ENCODE measurements at regions not wholly inside any gene's neighbourhood (a gene's known extent, or its start where the extent isn't known, plus 50 kb on each side); places are given as distances from the start of the nearest gene placed in this dataset.

DNA sequence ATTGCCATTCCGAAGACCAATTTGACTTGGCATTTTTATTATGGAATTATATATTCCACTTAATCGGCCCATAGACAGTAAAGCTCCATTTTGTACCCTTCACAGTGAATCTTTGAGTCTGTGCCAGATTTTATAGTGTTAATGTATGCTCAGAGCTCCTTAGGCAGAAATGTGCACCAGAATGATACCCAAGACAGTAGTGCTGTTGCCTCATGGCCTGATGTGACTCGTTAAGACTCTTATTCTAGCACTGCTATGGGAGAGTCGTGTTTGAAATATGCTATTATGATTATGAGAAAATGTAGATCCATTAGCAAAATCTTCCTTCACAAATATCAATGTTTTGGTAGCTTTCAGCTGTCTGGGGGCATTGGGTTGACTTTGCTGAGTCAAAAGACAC lies 209.8 kb upstream of the RAG2 start:
- no peak for DNase-seq

DNA sequence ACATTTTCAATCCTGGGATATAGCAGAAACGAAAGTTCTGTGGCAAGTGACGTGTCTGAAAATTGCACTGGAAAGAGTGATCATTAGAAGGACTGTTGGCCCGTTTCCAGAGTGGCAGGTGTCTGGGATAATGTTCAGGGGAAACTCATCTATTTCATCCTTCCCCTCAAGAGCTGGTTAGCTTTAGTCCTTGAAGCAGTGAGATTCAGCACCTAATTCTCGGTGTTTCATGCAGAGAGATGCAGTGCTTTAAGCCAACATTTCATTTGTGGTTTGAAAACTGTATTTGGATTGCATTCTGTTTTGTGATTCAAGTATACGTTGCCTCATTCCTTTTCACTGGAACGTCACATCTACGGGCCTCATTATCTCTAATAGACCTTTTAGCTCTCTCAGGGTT lies 205.0 kb upstream of the RAG2 start:
- DNase-seq, result no peak

GRCh38 chr11:36792996-36793914 lies 195.2 kb upstream of the RAG2 start:
- DNase-seq, result no peak

DNA sequence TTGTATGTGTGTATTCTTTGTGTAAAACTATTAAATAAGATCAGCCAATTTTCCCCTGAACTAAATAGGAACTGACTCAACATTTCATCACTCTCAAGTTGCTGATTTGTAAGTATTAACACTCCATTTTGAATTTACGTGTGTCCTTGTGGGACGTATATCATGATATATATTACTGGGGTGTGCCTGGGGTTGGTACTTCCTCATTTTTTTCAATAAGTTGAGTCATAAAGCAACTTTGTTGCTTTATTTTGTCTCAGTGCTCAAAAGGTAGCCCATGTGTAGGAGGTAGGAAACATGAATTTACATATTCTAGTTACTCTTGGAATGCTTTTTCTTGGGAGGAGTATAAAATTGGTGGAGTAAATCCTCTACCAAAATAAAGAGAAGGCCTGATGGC lies 193.9 kb upstream of the RAG2 start:
- no peak for DNase-seq

DNA sequence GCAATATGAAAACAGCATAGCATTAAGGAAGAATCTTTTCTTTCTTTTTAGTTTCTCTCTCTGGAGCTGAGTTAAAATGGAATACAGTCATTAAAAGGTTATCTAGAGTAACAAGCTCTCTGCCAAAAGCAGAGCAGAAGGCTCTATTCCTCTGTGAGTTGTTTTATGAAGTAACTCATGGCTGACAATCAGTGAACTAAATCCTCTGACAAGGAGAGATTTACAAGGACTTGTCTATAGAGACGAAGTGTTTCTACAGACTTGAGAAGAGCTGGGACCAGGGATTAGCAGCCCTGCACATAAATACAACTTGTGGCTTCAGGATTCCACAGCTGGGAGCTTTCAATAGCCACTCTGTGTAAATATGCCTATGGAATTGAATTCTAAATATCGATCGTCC lies 192.5 kb upstream of the RAG2 start:
- DNase-seq, result no peak

GRCh38 chr11:36783808-36784207 lies 185.8 kb upstream of the RAG2 start:
- DNase-seq, result no peak

DNA sequence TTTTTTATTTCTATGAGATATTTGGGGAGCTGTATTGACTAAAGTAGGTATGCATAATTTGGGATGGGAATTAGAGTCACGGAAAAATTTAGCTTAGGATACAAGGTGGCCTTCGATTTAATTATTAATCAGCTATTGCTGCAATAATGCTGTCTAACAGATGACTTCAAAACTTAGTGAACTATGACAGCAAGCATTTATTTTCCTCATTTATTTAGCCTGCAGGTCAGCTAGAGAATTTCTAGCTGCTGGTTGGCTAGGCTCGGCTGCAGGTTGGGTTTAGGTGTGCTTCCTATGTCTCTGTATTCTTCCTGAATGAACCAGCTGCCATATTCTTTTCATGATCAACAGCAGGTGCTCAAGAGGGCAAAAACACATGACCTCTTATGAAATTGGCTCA lies 181.8 kb upstream of the RAG2 start:
- DNase-seq, result no peak

DNA sequence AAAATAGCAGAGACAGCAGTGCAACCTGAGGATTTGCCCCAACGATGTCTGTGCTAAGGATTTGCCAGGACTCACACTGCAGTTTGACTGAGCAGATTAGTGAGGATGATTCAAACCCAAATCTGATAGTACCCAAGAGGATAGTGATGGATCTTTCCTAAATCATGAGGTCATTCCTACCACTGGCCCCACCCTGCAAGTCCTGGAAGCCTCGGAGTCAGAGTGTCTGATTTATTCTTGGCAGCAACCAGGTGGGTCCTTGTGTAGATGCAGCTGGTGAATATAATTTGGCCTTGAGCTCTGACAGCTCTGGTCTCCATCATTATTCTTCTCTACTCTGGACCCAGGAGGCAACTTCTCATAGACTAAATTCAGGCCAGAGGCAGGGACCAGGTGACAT lies 179.3 kb upstream of the RAG2 start:
- DNase-seq, result no peak

GRCh38 chr11:36775756-36776155 lies 177.7 kb upstream of the RAG2 start:
- no peak for DNase-seq

- DNase-seq, result no peak
These were observed 177.1 kb upstream of the RAG2 start for GRCh38 chr11:36775130-36775529.

DNA sequence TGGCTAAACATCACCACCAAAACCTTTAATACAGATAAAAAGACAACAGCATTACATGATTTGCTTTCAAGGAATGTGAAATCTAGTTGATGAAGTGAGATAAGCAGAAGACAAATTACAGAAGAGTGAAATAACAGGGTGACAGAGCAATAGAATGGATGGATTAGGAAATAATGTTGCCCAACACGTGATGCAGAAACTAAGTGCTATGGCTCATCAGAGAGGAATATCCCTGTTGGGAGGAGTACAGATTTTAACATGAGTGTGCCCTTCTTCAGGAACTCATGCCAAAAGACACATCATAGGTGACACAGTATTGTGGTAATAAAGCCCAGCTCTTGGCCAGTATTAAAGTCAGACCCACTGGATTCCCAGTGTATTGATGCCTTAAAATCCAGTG lies 176.6 kb upstream of the RAG2 start:
- no peak for DNase-seq

DNA sequence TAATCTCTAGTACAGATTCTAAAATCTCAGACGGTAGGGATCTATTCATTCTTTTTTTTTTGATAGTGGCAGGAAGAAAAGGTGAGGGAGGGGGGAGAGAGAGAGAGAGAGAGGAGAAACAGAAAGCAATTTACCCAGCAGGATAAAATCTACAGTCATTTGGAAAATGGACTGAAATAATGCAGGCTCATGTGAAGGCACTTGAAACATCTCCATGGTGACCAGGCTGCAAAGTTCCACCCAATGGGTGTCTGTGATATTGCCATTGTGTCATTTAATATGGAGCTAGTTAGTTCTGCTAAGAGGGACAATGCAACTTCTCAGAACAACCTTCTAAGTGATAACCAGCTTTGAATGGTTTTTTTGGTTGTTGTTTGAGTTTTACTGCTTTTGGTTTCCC lies 165.2 kb upstream of the RAG2 start:
- DNase-seq, result no peak

GRCh38 chr11:36757075-36757474 lies 159.0 kb upstream of the RAG2 start:
- no peak for DNase-seq

DNA sequence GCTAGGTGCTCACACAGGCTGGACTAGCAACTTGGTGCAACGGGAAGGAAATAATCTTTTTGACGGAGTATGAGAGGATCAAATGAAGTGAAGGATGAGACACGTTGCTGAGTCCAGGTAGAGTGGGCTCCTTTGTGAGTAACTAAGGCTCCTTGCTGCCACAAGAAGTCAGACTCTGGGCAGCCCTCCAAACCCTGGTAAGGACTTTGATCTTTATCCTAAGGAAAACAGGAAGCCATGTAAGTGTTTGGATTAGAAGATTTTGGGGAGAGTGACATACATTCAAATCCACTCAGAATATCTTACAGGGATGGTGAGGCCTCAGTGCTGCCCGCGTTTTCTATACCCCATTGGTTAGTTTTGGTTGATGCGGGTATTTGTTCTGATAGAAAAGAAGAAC lies 155.9 kb upstream of the RAG2 start:
- DNase-seq, result no peak

- DNase-seq, result no peak
These were observed 154.0 kb upstream of the RAG2 start for GRCh38 chr11:36751996-36752395.

DNA sequence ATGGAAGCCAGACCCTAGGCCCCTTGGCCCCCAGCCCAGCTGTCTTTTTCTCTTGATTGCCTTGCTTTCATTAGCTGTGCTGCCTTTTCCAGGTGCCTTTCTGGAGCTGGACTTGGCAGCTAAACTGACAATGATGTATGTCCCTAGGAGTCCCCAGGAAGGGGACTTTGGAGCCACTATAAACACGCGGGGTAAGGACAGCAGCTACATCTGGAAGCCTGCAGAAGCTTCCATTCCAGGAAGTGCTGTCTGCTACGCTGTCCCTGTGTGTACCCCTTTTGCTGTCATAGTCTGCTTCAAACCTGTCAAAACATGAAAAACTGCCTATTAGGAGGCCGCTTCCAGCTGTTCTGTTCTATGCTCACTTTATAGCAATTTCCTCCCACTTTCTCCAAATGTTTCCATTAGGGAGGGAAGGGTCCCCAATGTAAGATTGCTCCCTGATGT lies 153.3 kb upstream of the RAG2 start:
- no peak for DNase-seq

GRCh38 chr11:36750349-36750748 lies 152.3 kb upstream of the RAG2 start:
- peak; percentile 38 for DNase-seq

DNA sequence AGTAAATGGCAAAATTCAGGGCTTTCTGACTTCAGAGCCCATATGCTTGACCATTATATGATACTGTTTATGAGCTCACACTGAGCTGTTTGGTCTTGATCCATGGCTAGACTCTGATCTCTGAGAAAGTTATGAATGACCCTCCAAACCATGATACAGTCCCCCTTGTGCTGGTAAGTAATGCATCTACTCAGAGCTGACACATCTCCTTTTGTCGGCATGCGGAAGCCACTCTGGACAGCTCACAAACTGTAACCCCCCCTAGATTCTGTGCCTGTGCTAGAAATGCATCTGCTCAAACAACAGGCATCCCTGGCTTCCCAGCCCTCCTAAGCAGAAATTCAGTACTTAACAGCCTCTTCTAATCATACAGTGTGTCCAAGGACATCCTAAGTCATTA lies 150.8 kb upstream of the RAG2 start:
- DNase-seq, result no peak

DNA sequence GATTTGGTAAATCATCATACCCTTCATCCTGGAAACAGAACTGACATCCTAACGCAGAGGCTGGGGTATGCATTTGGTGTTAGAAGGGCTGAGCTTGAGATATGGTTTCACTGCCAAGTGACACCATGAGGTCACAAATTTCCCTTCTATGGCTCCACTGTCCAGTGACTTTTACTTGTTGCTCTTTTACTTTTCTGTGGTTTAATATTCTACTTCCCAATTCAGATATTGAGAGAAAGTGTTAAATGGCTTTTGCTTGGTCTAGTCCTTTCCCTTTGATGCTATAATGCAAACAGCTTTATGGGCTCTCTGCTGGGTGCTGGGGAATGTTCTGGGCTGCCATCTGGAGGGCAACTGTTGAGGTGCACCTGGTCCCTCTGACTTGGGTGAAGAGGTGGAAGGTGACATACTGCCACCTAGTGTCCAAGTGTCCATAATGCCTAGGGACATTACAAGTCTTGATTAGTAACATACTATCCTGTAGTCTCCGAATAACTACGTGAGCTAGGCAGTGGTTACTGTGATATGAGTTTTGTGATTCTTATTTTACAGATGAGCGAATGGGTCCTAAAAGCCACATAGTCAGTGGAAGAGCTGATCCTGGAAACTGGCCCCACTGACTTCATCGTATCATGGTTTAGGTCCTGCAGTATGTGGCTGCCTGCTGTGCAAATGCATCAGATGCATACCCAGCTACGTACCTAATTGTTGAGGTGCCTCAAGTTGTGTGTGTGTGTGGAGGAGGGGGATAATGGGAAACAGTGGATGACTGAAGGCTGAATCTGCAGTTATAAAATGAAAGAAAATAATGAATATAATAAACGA lies 149.1 kb upstream of the RAG2 start:
- DNase-seq, result peak; percentile 87

DNA sequence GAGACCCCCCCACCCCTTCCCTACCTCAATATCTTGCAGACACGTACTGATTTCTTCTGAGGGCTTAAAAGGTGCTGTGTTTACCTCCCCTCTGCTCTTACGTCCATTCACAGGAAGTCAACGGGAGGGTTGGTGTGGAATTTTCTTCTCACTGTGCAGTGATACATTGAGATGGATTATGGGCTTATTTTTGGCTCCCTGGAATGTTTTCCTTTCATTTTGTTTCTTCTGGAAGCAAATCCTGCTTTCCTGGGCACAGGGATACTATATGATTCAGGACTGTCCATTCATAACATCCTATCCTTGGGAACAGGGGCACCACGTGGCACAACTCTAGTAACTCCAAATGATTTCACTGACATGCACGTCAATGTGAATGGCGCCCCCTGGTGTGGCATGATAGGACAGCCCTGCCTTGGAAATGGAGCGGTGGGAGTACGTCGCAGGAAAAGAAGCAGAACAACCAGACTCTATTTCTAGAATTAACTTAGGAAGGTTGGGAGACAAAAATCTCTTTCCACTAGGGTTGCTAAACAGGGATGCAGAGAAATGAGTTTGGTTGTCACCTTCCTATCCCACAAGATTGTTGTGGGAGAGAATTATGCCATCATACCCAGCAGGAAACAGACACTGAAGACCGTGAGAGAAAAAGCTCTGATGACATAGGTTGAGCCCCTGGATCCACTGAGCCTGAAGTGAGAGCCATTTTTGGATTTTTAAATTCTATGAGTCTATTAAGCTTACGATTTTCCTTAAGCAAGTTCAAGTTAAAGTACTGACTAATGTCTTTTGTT lies 146.5 kb upstream of the RAG2 start:
- peak; percentile 58 for DNase-seq

DNA sequence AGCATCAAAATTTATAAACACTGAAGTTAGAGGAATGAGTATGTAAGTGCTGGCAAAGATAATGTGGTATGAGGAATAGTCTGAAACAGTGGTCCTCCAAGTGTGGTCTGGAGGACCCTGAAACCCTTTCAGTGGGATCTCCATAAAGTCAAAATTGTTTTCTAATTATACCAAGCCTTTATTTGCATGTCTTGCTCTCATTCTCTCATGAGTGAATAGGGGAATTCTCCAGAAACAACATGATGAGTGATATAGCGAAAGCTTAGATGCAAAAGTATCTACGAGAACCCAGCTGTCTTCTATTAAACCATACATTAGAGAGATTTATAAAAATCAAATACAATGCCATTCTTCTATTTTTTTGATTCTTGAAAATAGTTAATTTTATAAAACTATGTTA lies 145.0 kb upstream of the RAG2 start:
- DNase-seq, result no peak

- no peak for DNase-seq
These were observed 143.5 kb upstream of the RAG2 start for GRCh38 chr11:36741515-36741914.

DNA sequence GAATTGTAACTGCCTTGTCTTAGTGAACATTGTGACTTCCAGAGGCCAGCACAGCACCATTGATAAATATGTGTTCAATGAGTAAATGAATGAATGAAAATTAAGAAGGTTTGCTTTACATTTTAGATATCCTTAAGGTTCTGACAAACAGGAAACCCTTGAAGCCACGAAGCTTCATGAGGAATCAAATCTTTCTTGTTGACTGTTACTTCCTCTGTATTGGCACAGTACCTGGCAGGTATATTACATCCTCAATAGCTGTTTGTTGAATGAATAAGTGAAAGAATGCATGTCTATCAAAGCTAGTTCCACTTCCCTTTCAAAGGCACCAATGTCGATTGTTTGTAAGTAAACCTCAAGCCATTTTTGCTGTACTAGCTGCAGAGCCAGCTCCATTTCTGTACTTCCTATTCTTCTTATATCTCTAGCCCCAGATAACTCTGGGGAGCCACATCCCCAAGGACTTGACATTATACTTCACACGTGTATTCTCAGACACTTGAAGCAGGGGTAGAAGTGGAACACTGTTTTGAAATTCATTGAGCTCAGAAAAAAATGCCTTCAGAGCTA lies 140.3 kb upstream of the RAG2 start:
- DNase-seq, result peak; percentile 65

Measured in MV-4-11 (cell line).